HEK293 (cell line): ENCODE measurements at regions not wholly inside any gene's neighbourhood (a gene's known extent, or its start where the extent isn't known, plus 50 kb on each side); places are given as distances from the start of the nearest gene placed in this dataset.

ENCODE experiments used
- CTCF ChIP-seq: fragments of 450-650 bp; formaldehyde crosslinking; IDR thresholded peaks from 2 replicates; pipeline ENCODE4 v1.5.1; 2016; ENCODE audit warnings: missing biosample characterization, missing genetic modification characterization
- YY1 ChIP-seq: fragments of 450-650 bp; formaldehyde crosslinking; IDR thresholded peaks from 2 replicates; pipeline ENCODE4 v1.5.1; 2018; ENCODE audit warnings: missing biosample characterization, missing genetic modification characterization
- ZNF24 ChIP-seq: fragments of 450-650 bp; formaldehyde crosslinking; IDR thresholded peaks from 2 replicates; pipeline ENCODE4 v1.5.1; 2016; ENCODE audit warnings: missing biosample characterization, missing genetic modification characterization
- ZSCAN18 ChIP-seq: fragments of 450-650 bp; formaldehyde crosslinking; IDR thresholded peaks from 2 replicates; pipeline ENCODE4 v1.5.1; 2016; ENCODE audit warnings: missing biosample characterization, missing genetic modification characterization

- no peak for TF ChIP-seq ZSCAN18
- TF ChIP-seq ZNF24 = no peak
- no peak for TF ChIP-seq CTCF
- TF ChIP-seq YY1 (tag by site-specific recombination) = no peak
Measured at GRCh38 chr5:82624062-82624461, 345.9 kb upstream of the RPS23 start.
